ENCODE measurements at regions not wholly inside any gene's neighbourhood (a gene's known extent, or its start where the extent isn't known, plus 50 kb on each side); places are given as distances from the start of the nearest gene placed in this dataset.

- no peak for TF ChIP-seq POLR2A (IDR thresholded peaks at IDR 0.05)
- TF ChIP-seq, protein P1, sequence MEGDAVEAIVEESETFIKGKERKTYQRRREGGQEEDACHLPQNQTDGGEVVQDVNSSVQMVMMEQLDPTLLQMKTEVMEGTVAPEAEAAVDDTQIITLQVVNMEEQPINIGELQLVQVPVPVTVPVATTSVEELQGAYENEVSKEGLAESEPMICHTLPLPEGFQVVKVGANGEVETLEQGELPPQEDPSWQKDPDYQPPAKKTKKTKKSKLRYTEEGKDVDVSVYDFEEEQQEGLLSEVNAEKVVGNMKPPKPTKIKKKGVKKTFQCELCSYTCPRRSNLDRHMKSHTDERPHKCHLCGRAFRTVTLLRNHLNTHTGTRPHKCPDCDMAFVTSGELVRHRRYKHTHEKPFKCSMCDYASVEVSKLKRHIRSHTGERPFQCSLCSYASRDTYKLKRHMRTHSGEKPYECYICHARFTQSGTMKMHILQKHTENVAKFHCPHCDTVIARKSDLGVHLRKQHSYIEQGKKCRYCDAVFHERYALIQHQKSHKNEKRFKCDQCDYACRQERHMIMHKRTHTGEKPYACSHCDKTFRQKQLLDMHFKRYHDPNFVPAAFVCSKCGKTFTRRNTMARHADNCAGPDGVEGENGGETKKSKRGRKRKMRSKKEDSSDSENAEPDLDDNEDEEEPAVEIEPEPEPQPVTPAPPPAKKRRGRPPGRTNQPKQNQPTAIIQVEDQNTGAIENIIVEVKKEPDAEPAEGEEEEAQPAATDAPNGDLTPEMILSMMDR (IDR thresholded peaks at IDR 0.05) = no peak
Measured at GRCh38 chr2:153668923-153669322, 190.4 kb upstream of the RPRM start.
